ENCODE measurements at regions not wholly inside any gene's neighbourhood (a gene's known extent, or its start where the extent isn't known, plus 50 kb on each side); places are given as distances from the start of the nearest gene placed in this dataset.

GRCh38 chr4:41389356-41389755, 132.6 kb downstream of the UCHL1 start:
- H3K4me3 ChIP-seq (ENCODE audit: low read length): no peak overlapping the region
- no peak for TF ChIP-seq ZNF274 (IDR thresholded peaks at IDR 0.05; ENCODE audit: low read depth, low read length)

GRCh38 chr4:41390661-41391060, 133.9 kb downstream of the UCHL1 start:
- TF ChIP-seq ZNF274 (IDR thresholded peaks at IDR 0.05; ENCODE audit: low read depth, low read length): no peak
- no peak overlapping the region for H3K4me3 ChIP-seq (ENCODE audit: low read length)

GRCh38 chr4:41391271-41391670, 134.5 kb downstream of the UCHL1 start:
- TF ChIP-seq ZNF274 (IDR thresholded peaks at IDR 0.05; ENCODE audit: low read depth, low read length): no peak
- H3K4me3 ChIP-seq (ENCODE audit: low read length): no peak overlapping the region

- TF ChIP-seq ZNF274 (IDR thresholded peaks at IDR 0.05; ENCODE audit: low read depth, low read length): no peak
- no peak overlapping the region for H3K4me3 ChIP-seq (ENCODE audit: low read length)
Observed at GRCh38 chr4:41394481-41394894, 137.8 kb downstream of the UCHL1 start.

GRCh38 chr4:41396214-41396613, 139.5 kb downstream of the UCHL1 start:
- H3K4me3 ChIP-seq (ENCODE audit: low read length): no peak overlapping the region
- TF ChIP-seq ZNF274 (IDR thresholded peaks at IDR 0.05; ENCODE audit: low read depth, low read length): no peak

GRCh38 chr4:41396869-41397268, 140.1 kb downstream of the UCHL1 start:
- no peak overlapping the region for H3K4me3 ChIP-seq (ENCODE audit: low read length)
- no peak for TF ChIP-seq ZNF274 (IDR thresholded peaks at IDR 0.05; ENCODE audit: low read depth, low read length)

GRCh38 chr4:41399231-41399630, 138.7 kb upstream of the LIMCH1 start:
- no peak overlapping the region for H3K4me3 ChIP-seq (ENCODE audit: low read length)
- no peak for TF ChIP-seq ZNF274 (IDR thresholded peaks at IDR 0.05; ENCODE audit: low read depth, low read length)

- no peak overlapping the region for H3K4me3 ChIP-seq (ENCODE audit: low read length)
- TF ChIP-seq ZNF274 (IDR thresholded peaks at IDR 0.05; ENCODE audit: low read depth, low read length): no peak
Observed at GRCh38 chr4:41400296-41400695, 137.7 kb upstream of the LIMCH1 start.

GRCh38 chr4:41405464-41406112, 132.4 kb upstream of the LIMCH1 start:
- no peak for TF ChIP-seq ZNF274 (IDR thresholded peaks at IDR 0.05; ENCODE audit: low read depth, low read length)
- H3K4me3 ChIP-seq (ENCODE audit: low read length): no peak overlapping the region

- TF ChIP-seq ZNF274 (IDR thresholded peaks at IDR 0.05; ENCODE audit: low read depth, low read length): no peak
- H3K4me3 ChIP-seq (ENCODE audit: low read length): no peak overlapping the region
Observed at GRCh38 chr4:41406113-41406516, 131.8 kb upstream of the LIMCH1 start.

GRCh38 chr4:41408150-41408549, 129.8 kb upstream of the LIMCH1 start:
- TF ChIP-seq ZNF274 (IDR thresholded peaks at IDR 0.05; ENCODE audit: low read depth, low read length): no peak
- H3K4me3 ChIP-seq (ENCODE audit: low read length): no peak overlapping the region

GRCh38 chr4:41408859-41409593, 128.9 kb upstream of the LIMCH1 start:
- no peak overlapping the region for H3K4me3 ChIP-seq (ENCODE audit: low read length)
- TF ChIP-seq ZNF274 (IDR thresholded peaks at IDR 0.05; ENCODE audit: low read depth, low read length): no peak

GRCh38 chr4:41409594-41409895, 128.4 kb upstream of the LIMCH1 start:
- no peak overlapping the region for H3K4me3 ChIP-seq (ENCODE audit: low read length)
- TF ChIP-seq ZNF274 (IDR thresholded peaks at IDR 0.05; ENCODE audit: low read depth, low read length): no peak

- no peak for TF ChIP-seq ZNF274 (IDR thresholded peaks at IDR 0.05; ENCODE audit: low read depth, low read length)
- no peak overlapping the region for H3K4me3 ChIP-seq (ENCODE audit: low read length)
Observed at GRCh38 chr4:41410049-41410448, 127.9 kb upstream of the LIMCH1 start.

- TF ChIP-seq ZNF274 (IDR thresholded peaks at IDR 0.05; ENCODE audit: low read depth, low read length): no peak
- H3K4me3 ChIP-seq (ENCODE audit: low read length): no peak overlapping the region
Observed at GRCh38 chr4:41413670-41414411, 124.1 kb upstream of the LIMCH1 start.

All from GM08714 (cell line).